NCI-H524 (cell line): ENCODE measurements at regions not wholly inside any gene's neighbourhood (a gene's known extent, or its start where the extent isn't known, plus 50 kb on each side); places are given as distances from the start of the nearest gene placed in this dataset.

Experiments
- DNase-seq, 2 experiments: peaks; one replicate each; lab custom pipeline; 2025; lab: John Stamatoyannopoulos, UW

- DNase-seq: no peak
Observed at GRCh38 chr1:182293119-182293589, 98.4 kb downstream of the GLUL start.

- DNase-seq: no peak
Observed at GRCh38 chr1:182292193-182292741, 99.3 kb downstream of the GLUL start.

DNA sequence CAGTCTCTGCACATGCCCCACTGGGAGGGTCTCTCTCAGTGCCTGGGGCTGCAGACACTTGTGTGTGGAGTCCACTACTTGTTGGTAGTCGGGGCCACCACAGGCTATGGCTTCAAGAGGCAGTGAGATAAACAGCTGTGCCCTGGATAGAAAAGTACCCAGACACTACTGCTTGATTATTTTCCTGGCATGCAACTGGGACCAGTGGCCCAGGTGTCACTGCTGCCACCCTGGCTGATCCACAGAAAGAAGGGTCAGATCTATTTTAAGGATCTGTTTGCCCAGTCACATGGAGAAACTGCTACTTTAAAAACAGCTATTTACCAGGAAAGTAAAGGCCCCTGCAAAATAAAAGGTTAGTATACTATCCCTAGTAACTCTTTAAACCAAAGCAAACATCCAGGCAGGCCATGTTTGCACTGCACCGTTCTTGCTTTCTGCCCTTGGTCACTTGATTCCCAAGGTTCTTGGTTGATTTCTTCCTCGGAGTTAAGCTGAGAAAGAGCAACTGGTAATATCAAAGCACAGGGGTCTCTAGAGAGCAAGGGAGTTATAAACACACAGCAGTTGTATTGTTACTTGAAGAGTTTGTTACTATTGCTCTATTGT is 99.9 kb downstream of the GLUL start:
- DNase-seq: no peak

DNA sequence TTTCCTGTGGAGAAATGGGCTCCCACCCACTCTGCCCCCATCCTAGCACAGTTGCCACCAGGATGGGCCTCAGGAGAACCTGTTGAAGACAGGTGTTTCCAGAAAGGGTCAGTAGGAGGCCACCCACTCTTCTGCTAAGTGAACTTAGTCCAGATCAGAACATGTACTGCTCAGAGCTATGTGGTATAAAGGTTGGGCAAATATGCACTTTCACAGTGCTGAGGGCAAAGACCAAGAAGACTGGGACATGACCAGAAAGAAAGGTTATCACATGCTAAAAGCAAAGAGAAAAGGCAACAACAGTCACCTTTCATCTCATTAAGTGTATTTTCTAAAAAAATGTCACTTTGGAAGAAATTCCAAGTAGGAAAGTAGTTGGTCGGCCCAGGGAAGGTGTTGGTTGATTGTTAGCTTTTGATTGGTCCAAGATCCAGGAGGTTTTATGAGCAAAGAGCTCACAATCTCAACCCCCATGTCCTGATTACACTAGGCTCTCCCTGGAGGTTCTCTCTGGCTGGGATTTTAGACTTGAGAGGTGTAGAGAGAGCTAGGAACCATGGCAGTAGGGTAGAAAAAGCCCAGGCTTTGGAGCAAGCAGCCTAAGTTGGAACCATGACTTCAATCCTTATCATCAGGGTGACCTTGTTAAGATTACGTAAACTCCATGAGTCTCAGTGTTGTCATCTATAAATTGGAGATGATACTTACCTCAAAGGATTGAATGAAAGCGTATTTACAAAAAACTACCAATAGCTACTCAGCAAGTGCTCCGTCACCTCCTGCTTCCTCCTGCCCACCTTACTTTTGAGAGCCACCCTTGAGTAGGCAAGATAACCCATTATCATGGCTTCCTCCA is 102.6 kb downstream of the GLUL start:
- no peak for DNase-seq

DNA sequence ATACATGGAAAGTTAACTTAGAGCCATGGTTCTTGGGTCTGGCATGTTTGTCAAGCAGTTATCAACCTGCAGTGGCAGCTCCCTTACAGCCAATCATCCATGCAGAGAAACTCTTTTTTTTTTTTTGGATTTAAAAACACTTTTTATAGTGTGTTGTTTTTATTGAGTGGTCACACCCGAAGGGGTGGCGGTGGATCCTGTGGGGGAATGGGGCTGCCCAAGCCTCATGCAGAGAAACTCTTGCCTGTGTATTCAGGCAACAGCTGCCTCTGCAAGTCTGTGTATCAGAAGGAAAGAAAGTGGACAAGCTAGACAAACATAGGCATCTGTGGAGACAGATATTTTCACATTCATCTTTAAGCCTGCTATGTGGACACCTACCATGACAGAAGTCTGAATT is 104.8 kb downstream of the GLUL start:
- DNase-seq: no peak

DNA sequence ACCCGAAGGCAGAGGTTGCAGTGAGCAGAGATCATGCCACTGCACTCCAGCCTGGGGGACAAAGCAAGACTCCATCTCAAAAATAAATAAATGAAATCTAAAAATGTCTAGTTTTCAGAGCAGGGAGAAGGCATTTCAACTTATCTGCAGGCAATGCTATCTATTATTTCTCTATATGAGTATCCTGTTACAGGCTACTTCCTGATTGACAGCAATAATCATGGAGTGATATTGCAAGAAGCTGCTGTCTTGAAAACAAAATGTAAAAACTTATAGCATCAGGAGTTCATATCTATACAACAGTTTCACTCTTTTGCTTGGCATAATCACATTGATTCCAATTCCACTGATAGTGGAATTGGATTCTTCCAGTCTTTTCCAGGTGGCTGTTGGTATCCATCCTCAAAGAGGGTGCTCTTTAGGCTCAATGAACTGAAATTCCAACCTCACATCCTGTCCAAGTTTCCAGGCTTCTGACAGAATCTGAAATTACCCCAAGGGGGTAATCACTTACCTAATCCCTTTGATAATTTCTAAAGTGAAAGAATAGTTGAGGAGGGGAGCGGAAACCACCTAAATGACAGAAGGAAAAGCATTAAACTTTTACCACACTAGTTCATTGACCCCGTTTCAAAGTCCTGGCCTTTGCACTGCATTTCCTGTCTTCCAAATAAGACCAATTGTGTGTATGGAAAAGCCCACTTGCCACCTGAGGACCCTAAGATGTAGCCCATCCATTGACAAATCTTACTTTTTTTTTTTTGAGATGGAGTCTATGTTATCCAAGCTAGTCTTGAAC is 107.6 kb downstream of the GLUL start:
- DNase-seq: no peak

DNA sequence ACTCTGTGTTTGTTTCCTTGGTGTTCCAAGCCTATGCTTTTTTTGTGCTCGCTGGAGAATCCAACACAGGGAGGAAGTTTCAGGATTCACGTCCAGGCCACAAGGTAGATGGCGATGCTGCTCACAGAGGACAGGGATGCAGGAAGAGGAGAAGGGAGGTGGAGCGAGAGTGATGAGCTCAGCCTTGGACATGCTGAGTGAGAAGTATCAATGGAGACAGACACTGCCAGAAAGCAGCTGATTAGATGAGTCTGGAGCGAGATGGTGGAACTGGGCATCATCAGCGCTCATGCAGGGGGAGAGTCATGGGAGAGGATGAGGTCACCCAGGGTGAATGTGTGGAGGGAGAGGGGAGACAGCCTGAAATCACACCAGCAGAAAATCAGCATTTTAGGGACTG is 110.0 kb downstream of the GLUL start:
- no peak for DNase-seq

GRCh38 chr1:182280504-182280900 is 111.1 kb downstream of the GLUL start:
- DNase-seq: peak in 1 of 2 experiments; percentile 42

- peak; percentile 75 to 86 for DNase-seq
Observed at GRCh38 chr1:182279724-182280503, 111.7 kb downstream of the GLUL start.

DNA sequence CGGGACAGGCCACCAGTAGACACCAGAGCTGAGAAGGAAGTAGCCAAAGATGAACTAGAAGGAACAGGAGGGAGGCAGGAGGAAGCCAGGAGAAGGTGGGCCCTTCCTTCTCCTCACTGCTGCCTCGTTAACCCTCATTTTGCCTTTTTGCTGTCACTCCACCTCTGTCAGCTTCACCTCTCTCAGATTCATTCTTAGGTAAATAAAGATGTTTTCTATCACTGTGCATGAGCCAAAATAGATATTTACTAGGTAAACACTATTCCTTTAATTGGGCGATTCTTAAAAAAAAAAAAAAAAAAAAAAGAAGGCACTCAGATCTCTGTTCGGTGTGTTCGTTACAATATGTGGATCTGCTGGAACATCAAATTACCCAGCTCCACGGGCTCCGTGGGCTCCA is 112.3 kb downstream of the GLUL start:
- DNase-seq: no peak

DNA sequence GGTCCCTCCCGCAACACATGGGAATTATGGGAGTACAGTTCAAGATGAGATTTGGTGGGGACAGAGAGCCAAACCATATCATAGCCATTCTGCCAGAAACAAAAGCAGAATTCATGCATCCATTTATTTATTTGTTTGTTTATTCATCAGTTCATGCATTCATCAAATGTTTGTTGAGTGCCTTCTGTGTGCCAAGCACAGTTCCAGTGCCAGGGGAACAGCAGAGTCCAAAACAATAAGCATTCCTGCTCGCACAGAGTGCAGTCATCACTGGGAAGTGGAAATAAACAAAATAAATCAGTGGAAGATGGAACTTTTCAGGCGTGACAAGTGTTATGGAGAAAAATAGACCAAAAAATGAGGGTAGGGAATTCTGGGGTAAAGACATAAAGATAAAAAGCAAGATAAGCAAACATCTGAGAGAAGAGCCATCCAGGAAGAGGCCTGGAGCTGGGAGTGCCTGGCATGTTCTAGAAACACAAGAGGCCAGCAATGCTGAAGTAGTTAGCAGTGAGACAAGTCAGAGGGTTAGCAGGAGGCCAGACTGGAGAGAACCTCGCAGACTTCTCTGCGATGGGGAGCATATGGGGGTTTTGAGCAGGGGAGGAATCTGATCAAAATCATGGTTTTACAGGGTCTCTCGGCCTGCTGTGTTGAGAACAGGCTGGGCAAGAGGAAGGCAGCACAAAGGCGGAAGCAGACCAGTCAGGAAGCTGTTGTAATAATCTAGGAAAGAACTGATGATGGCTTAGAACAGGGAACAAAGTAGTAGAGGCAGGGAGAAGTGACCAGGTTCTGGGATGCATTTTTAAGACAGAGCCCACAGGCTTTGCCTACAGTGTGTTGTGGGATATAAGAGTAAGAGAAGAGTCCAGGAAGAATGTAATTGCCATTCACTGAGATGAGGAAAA is 113.2 kb downstream of the GLUL start:
- DNase-seq: no peak

- no peak for DNase-seq
Observed at GRCh38 chr1:182275271-182275670, 116.3 kb downstream of the GLUL start.

DNA sequence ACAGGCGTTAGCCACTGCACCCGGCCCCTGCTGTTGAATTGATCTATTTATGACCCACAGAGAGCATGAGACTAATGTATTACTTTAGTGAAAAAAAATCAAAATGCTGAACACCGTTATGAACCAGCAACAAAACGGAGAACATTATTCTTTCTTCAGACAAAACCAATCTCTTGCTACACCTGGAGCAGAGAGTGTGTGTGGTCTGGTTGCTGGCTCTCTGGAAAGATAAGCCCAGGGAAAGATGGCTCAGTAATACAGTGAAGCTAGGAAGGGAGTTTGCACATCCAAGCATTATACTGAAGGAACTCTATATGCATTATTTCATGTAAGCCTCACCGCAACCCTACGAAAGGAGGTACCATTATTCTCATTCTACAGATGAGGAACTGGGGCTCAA is 117.0 kb downstream of the GLUL start:
- no peak for DNase-seq

DNA sequence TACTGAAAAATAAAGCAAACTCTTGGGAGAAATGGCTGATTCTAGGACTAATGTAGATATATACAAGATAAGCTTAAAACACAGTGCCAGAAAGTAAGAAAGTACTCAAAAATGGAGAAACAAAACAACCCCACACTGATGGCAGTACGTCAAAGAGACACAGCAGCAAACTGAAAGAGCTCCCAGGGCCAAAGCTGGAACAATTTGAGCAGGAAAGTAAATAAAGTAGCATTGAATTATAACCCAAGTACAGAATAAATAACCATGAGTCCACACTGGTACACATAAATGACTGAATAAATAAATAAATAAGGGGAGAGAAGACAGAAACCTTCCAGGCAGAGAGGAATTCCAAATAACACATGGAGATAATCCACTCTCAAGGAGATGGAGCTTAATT is 120.9 kb downstream of the GLUL start:
- DNase-seq: no peak

GRCh38 chr1:182269097-182269496 is 122.5 kb downstream of the GLUL start:
- DNase-seq: no peak

GRCh38 chr1:182268669-182269068 is 122.9 kb downstream of the GLUL start:
- no peak for DNase-seq

GRCh38 chr1:182264185-182264584 is 127.4 kb downstream of the GLUL start:
- no peak for DNase-seq

DNA sequence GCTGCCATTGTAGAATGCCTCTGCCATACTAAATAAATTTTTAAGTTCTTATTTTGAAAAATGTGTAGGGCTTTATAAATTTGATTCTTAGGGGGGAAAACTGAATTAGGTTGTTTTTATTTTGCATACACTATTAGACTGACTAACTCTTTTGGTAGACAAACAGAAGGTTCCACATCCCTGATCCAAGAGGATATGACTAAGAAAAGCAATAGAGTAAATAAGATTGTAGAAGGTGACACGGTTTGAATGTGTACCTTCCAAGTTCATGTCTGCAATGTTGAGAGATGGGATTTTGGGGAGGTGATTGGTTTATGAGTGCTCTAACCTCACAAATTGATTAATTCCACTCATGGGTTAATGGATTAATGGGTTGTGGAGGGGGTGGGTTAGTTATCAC is 127.9 kb downstream of the GLUL start:
- DNase-seq: no peak

GRCh38 chr1:182262425-182262824 is 129.2 kb downstream of the GLUL start:
- no peak for DNase-seq

DNA sequence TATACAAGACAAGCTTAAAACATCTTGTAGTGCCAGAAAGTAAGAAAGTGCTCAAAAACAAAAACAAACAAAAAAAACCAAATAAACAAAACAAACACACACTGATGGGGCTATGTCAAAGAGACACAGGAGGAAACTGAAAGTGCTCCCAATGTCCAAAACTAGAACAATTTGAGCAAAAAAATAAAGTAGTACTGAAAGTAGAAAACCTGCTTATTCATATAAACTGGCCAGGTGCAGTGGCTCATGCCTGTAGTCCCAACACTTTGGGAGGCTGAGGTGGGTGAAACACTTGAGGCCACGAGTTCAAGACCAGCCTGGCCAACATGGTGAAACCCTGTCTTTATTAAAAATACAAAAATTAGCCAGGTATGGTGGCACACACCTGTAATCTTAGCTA is 129.9 kb downstream of the GLUL start:
- no peak for DNase-seq

DNA sequence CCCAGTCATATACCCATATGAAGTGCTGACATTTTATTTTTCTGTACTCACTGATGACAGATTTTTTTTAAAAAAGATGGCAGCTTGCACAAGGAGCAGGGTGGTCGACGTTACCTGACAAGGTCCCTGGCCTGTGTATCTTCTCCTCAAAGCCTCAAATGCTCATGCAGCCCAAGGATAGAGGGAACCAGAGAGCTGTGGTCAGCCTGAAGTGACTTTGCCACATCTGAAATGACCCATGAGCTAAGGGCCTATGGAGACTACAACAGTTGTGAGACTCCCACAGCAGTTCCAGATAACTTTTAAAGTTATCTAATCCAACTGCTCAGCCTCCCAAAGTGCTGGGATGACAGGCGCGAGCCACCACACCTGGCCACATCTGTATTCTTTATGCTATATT is 131.1 kb downstream of the GLUL start:
- DNase-seq: no peak
